ENCODE measurements at regions not wholly inside any gene's neighbourhood (a gene's known extent, or its start where the extent isn't known, plus 50 kb on each side); places are given as distances from the start of the nearest gene placed in this dataset.

DNA sequence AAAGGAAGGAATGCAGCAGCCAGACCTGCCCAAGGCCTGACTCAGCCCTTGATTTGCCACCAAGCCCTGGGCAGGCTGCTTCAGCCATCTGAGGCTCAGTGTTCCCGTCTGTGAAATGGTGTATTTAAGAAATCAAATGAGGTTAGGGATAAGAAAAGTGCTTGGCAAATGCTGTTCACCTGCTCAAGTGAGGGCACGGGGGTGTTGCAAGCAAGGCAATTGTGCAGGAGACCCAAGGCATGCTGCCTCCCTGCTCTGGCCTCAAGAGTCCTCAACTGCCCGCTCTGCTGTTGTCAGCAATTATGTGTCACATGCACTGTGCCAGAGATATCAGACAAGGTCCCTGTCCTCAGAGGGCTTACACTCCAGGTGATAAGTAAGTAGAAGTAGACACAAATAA, 101.8 kb downstream of the TPRA1 start:
- H3K9me3 ChIP-seq (ENCODE audit: control insufficient read depth, insufficient read depth, low read length), result peaks cover 12% of the 10 kb centered on the region
- no peak overlapping the region for H3K9ac ChIP-seq (ENCODE audit: low read depth, low read length)
- H3K4me1 ChIP-seq (ENCODE audit: insufficient read depth, low read length), result no peaks in the 10 kb centered on the region
- H3K36me3 ChIP-seq (ENCODE audit: insufficient read depth, low read length), result no peaks in the 10 kb centered on the region

DNA sequence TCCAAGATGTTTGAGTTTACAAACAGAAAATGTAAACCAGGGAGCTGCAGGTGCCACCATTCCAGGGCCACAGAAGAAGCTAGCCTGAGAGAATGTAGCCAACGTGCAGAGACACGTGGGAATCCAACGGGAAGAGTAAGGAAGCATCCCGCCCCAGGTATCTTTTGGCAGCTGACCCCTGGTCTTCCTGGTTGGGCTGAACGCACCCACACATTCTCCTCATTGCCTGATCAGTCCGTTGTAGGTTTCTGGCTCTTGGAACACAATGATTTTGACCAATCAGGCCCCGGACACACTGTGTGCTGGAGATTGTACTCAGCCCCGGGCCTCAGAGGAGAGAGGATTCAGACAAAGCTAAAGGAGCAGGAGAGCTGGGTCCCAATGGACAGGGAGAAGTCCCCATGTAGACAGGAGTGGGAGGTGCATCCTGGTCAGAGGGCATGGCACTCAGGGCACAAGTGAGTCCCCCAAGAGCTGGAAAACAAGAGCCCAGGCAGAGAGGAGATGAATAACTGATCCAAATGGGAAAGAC, 102.3 kb downstream of the TPRA1 start:
- H3K9me3 ChIP-seq (ENCODE audit: control insufficient read depth, insufficient read depth, low read length), result peaks cover 7% of the 10 kb centered on the region
- no peak overlapping the region for H3K9ac ChIP-seq (ENCODE audit: low read depth, low read length)
- no peaks in the 10 kb centered on the region for H3K36me3 ChIP-seq (ENCODE audit: insufficient read depth, low read length)
- H3K4me1 ChIP-seq (ENCODE audit: insufficient read depth, low read length), result no peaks in the 10 kb centered on the region

DNA sequence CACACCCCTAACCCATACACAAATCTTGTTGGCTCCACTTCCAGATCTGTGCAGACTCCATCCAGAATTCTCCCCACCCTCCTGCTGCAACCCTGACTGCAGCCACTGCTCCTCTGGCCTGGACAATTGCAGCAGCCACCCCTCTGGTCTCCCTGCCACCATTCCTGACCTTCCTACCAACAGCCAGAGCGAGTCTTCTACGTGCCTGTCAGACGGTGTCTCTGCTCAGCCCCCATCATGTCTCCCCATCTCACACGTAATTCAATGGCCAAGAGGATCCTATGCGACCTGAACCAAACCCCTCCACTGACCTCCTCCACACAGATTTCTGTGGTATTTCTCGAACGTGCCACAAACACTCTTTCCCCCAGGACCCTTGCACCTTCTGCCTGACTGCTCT, 103.3 kb downstream of the TPRA1 start:
- Histone ChIP-seq H3K4me1 (ENCODE audit: insufficient read depth, low read length) (no peaks in the 10 kb centered on the region), H3K36me3 (ENCODE audit: insufficient read depth, low read length) (no peaks in the 10 kb centered on the region)

DNA sequence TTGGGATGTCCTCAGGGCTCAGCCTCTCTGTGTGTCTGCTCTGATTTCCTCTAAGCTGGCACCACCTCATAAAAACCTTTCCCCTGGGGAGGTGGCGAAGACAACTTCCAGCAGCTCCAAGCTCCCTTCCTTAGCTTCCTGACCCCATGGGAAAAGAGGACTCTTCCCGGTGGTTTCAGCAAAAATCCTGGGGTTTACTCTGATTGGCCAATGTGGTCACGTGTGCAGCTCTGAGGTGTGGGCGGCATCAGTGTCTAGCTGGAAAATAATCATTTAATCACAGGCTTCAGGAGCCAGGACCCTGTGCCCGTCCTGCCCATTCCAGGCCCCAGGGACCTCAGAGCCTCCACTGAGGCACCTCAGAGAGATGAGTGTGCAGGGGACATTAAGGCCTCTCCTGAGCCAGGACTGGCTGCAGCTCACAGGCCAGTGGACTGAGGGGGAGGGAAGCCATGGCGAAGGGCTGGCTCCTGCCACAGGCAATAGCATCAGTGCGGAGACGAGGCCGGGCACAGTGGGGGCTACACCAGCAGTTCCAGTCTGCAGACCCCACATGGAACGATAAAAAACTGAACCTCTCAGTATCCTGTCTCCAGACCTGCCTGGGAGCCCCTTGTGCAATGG, 104.1 kb downstream of the TPRA1 start:
- H3K4me1 ChIP-seq (ENCODE audit: insufficient read depth, low read length), result no peaks in the 10 kb centered on the region
- no peaks in the 10 kb centered on the region for H3K36me3 ChIP-seq (ENCODE audit: insufficient read depth, low read length)

More for the DNA sequence above, 103.3 kb downstream of the TPRA1 start:
- peaks cover 4% of the 10 kb centered on the region; the same call in 1 of the 2 replicates for H3K9me3 ChIP-seq (ENCODE audit: control insufficient read depth, insufficient read depth, low read length)
- no peak overlapping the region for H3K9ac ChIP-seq (ENCODE audit: low read depth, low read length)

DNA sequence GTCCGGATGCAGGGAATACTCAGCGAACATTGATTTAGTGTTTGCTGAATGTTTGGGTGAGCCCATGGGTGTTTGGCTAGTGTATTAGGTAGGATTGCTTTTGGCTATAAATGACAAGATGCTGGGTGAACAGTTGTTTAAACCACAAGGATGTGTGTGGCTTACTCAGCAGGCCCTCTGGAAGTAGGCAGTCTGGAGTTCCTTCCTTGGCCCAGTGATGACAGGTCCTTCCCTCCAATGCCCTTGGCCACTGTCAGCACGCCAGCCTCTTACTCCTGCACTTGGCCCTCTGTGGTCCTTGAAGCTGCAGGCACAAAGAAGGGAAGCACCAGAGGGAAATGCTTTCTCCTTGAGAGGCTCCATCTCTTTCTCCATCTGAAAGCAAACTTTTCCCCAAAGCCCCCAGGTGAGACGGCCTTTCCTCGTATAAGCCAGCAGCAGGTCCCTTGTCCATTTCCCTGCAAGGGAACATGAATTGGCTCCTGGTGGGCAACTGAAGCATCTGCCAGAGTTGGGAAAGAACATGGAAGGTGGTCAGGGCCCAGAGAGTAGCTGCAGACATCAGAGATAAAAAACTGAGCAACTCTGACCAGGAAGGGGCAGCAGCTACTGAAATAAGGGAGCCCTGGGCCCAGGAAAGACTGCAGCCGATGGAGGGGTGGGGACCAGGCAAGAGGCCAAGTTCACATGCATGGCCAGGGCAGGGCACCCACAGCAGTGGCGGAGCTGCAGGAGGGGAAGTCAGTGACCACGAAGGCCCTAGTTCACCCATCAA, 105.0 kb downstream of the TPRA1 start:
- no peaks in the 10 kb centered on the region for H3K36me3 ChIP-seq (ENCODE audit: insufficient read depth, low read length)
- H3K4me1 ChIP-seq (ENCODE audit: insufficient read depth, low read length), result no peaks in the 10 kb centered on the region
- no peak overlapping the region for H3K9ac ChIP-seq (ENCODE audit: low read depth, low read length)
- peaks cover 4% of the 10 kb centered on the region; the same call in 1 of the 2 replicates for H3K9me3 ChIP-seq (ENCODE audit: control insufficient read depth, insufficient read depth, low read length)

More for the DNA sequence above, 104.1 kb downstream of the TPRA1 start:
- Histone ChIP-seq H3K9me3 (ENCODE audit: control insufficient read depth, insufficient read depth, low read length) (peaks cover 4% of the 10 kb centered on the region; the same call in 1 of the 2 replicates), H3K9ac (ENCODE audit: low read depth, low read length) (no peak overlapping the region)

DNA sequence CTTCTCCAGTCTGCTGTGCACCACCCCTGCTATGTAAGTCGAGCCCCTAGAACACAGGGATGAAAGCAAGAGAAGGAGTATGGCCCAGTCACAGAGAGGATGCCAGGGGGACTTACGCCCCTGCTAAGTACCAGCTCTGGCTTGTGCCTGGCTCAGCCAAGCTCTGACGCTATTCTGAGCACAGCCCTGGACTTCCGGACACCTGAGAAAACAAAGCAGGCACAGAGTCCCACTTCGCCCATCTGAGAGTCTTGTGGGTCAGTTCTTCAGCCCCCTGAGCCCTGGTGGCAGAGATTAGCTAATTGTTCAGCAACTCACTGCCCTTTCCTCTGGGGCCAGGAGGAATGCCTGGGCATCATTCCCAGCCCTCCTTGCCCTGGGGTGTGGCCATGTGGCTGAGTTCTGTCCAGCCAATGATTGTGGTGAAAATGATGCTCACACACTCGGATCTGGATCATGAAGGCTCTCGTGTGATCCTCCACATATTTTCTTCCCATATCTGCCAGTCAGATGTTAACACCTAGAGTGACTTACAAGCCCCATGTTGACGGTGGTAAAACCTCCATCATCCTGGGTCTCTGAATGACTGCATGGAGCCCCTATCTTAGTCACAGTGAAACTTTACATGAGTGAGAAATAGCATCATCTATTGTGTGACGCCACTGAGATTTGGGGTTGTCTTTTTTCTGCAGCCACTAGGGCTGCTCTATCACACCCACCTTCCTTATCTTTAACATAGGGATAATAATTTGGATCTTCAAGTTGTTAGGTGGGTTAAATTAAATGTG, 105.7 kb downstream of the TPRA1 start:
- 0 out of 2 replicates have a peak, but pooled peaks cover under 1% of the 10 kb centered on the region for H3K4me1 ChIP-seq (ENCODE audit: insufficient read depth, low read length)
- no peaks in the 10 kb centered on the region for H3K36me3 ChIP-seq (ENCODE audit: insufficient read depth, low read length)
- H3K9ac ChIP-seq (ENCODE audit: low read depth, low read length), result no peak overlapping the region
- peaks cover 4% of the 10 kb centered on the region; the same call in 1 of the 2 replicates for H3K9me3 ChIP-seq (ENCODE audit: control insufficient read depth, insufficient read depth, low read length)

DNA sequence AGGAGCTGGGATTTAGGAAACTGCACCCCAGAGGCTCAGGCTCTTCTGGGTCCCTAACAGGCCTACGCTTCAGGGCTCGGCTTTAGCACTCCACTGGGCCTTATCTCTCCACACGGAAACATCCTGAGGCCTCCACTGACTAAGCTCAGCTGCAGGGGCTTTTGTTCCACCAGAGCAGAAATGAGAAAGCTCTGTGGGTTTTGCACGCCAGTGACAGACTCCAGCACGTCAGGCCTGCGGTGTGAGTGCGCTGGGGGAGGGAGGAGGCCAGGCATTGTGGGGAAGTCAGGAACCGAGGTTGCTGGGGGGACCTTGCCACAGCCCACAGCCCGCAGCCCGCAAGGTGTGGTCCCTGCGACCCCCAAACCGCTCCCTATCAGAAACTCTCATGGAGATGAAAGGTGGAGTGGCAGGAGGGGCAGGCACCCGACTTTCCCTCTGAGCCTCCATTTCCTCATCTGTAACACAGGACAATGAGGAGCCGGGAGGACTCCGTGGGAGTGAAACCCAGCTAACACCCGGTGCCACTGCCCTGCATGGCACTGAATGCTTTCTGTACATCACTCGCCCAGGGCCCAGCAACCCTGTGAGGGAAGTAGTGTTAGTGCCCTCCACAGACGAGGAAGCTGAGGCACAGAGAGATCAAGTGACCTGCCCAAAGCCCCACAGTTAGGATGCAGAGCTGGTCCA, 106.5 kb downstream of the TPRA1 start:
- no peak overlapping the region for H3K9ac ChIP-seq (ENCODE audit: low read depth, low read length)
- 0 out of 2 replicates have a peak, but pooled peaks cover 4% of the 10 kb centered on the region for H3K4me1 ChIP-seq (ENCODE audit: insufficient read depth, low read length)
- H3K36me3 ChIP-seq (ENCODE audit: insufficient read depth, low read length), result no peaks in the 10 kb centered on the region

DNA sequence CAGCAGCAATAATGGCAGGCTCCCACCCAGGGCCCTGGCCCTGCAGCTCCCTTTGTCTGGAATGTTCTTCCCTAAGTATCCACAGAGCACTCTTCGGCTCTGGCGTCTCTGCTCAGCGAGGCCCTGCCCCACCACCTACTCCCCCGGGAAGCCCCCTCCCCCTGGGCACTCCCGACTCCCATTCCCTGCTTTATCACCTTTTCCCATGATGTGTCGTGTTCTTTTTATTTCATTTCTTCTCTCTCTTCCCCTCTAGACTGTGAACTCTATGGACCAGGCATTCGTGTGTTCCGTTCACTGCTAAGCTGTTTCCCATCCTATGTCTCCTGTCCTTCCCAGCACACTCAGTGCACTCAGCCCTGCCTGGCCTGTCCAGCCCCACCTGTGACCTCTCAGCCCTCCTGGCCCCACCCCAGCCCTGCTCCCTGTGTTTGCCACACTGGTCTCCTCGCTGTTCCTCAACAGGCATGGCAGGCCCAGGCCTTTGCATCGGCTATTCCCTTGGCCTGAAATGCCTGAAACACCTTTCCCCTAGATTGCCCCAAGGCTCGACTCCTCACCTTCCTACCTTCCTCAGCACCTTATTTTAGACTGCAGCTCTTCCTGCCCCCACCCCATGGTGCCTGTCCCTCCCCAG, 107.4 kb downstream of the TPRA1 start:
- peaks cover 4% of the 10 kb centered on the region; the same call in 1 of the 2 replicates for H3K9me3 ChIP-seq (ENCODE audit: control insufficient read depth, insufficient read depth, low read length)
- no peak overlapping the region for H3K9ac ChIP-seq (ENCODE audit: low read depth, low read length)
- no peaks in the 10 kb centered on the region for H3K36me3 ChIP-seq (ENCODE audit: insufficient read depth, low read length)

More for the DNA sequence above, 106.5 kb downstream of the TPRA1 start:
- peaks cover 4% of the 10 kb centered on the region; the same call in 1 of the 2 replicates for H3K9me3 ChIP-seq (ENCODE audit: control insufficient read depth, insufficient read depth, low read length)

DNA sequence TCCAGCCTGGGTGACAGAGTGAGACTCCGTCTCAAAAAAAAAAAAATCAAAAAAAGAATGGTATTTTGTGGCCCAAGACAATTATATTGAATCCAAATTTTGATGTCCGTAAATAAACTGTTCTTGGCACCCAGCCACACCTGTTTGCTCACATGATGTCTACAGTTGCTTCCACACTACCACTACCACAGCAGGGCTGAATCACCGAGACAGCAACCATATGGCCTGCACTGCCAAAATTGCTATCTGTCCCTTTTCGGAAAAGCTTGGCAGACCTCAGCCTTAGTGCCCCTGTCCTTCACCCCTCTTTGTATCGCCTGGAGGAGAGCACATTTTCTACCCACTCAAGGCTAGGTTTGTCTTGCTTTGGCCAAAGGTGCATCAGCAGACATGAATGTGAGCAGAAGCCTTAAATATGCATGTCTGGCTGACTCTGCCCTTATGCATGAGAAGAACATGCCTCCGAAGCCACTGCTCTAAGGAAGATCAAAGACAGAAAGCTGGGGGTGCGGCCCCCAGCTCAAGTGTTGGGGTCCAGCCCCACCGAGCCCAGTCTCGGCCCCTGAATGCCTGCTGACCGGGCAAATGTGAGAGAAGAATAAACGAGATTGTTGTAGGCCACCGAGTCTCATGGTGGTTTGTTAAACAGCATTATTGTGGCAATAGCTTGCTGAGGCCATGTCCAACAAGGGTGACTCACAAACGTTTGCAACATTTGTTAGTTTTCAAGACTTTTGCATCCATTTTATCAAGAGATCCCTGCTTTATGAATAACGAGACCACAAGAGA, 108.1 kb downstream of the TPRA1 start:
- Histone ChIP-seq H3K9ac (ENCODE audit: low read depth, low read length) (no peak overlapping the region), H3K36me3 (ENCODE audit: insufficient read depth, low read length) (no peaks in the 10 kb centered on the region), H3K4me1 (ENCODE audit: insufficient read depth, low read length) (0 out of 2 replicates have a peak, but pooled peaks cover 4% of the 10 kb centered on the region), H3K9me3 (ENCODE audit: control insufficient read depth, insufficient read depth, low read length) (no peaks in the 10 kb centered on the region)

More for the DNA sequence above, 107.4 kb downstream of the TPRA1 start:
- H3K4me1 ChIP-seq (ENCODE audit: insufficient read depth, low read length), result 0 out of 2 replicates have a peak, but pooled peaks cover 4% of the 10 kb centered on the region

DNA sequence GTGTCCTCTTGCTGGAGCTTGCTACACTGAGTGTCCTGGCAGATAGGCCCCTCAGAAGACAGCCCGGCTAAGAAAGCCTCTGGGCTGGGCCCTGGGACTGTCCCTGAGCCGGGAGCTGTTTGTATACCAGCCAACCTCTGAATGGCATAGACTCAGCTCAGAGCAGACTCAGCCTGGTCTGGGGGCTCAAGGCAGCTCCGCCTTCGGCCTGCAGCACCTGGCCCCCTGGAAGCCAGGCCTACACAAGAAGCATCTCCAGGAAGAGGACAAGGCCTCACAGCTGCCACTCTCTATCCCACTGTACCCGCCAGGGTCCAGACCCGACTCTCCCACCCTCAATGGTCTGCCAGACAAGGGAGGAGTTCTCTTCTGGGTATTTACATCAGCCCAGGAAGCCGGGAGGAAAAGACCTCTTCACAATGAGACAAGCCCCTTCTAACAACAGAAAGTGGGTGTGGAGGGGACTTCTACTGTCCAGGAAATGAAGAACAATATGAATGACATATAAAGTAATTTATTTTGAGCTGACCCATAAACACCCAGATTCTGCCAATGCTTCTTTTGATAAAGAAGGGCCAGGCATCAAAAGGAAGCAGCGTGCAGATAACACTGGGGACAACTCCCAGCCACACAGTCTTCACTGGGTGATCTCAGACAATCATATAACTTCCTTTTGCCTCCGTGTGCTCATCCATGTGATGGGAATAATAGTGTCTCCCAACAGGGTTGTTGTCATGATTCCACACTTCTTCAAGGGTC, 110.2 kb downstream of the TPRA1 start:
- Histone ChIP-seq H3K9ac (ENCODE audit: low read depth, low read length) (no peak overlapping the region), H3K4me1 (ENCODE audit: insufficient read depth, low read length) (0 out of 2 replicates have a peak, but pooled peaks cover 4% of the 10 kb centered on the region), H3K36me3 (ENCODE audit: insufficient read depth, low read length) (no peaks in the 10 kb centered on the region), H3K9me3 (ENCODE audit: control insufficient read depth, insufficient read depth, low read length) (no peaks in the 10 kb centered on the region)

DNA sequence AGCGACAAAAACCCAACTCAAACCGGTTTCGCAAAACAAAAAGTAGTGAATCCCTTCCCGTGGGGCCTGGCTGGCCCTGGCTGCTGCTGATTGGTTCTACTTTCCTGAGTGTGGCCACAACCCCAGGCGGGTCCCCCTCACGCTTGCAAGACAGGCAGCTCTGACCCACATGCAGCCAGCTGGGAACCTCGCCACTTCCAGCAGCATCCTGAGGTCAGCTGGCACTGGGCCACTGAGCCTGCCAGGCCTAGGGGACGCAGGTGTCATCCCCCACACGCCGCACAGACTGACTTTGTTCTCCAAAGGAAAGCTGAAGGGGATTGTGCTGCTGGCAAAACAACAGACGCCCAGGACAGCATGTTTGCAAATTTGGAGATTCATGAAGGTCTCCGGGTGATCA, 111.1 kb downstream of the TPRA1 start:
- Histone ChIP-seq H3K36me3 (ENCODE audit: insufficient read depth, low read length) (no peaks in the 10 kb centered on the region), H3K4me1 (ENCODE audit: insufficient read depth, low read length) (0 out of 2 replicates have a peak, but pooled peaks cover 4% of the 10 kb centered on the region), H3K9me3 (ENCODE audit: control insufficient read depth, insufficient read depth, low read length) (no peaks in the 10 kb centered on the region), H3K9ac (ENCODE audit: low read depth, low read length) (no peak overlapping the region)

DNA sequence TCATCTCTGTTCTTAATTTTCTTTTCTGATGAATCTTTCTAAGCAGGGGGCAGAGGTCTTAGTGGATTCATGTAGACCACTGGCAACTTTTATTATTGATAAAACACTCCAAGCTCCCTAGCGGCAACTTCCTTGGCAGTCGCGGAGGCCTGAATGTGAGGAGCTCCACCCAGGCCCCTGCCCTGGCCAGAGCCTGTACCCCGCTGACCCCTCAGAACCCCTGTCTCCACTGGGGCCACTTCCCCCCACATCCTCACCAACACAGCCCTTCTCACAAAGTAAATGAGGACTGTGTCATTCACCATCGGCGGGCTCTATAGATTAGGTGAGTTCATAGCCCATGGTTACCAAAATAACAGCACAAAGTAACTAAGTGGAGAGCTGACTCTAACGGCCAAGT, 111.6 kb downstream of the TPRA1 start:
- Histone ChIP-seq H3K4me1 (ENCODE audit: insufficient read depth, low read length) (0 out of 2 replicates have a peak, but pooled peaks cover 4% of the 10 kb centered on the region), H3K9me3 (ENCODE audit: control insufficient read depth, insufficient read depth, low read length) (no peaks in the 10 kb centered on the region)

More for the DNA sequence above, 111.6 kb downstream of the TPRA1 start:
- Histone ChIP-seq H3K9ac (ENCODE audit: low read depth, low read length) (no peak overlapping the region), H3K36me3 (ENCODE audit: insufficient read depth, low read length) (no peaks in the 10 kb centered on the region)

All from ES-I3 (cell line).